Neural cell (in vitro differentiated cells): ENCODE measurements at regions not wholly inside any gene's neighbourhood (a gene's known extent, or its start where the extent isn't known, plus 50 kb on each side); places are given as distances from the start of the nearest gene placed in this dataset.

ENCODE experiments used
- H2AFZ ChIP-seq: fragments of 200-600, 300-800 bp; sonication (generic), shearing (Covaris generic); 2 replicates; pipeline ENCODE4 v1.6.0; 2014; ENCODE audit warnings: low read depth, mild to moderate bottlenecking, antibody characterized with exemption, low read length, moderate library complexity
- H3F3A ChIP-seq: fragments of 200-600 bp; shearing (Covaris generic); 2 replicates; pipeline ENCODE4 v1.6.1; 2016; ENCODE audit warnings: mild to moderate bottlenecking, moderate library complexity, mixed read lengths, antibody characterized with exemption, low read length; ENCODE audit not compliant: insufficient read depth, poor library complexity, severe bottlenecking
- H3K27ac ChIP-seq: fragments of 200-600, 300-800 bp; sonication (generic), shearing (Covaris generic); 2 replicates; pipeline ENCODE4 v1.5.1; 2014; ENCODE audit warnings: mild to moderate bottlenecking, low read length, moderate library complexity
- H3K27me3 ChIP-seq: fragments of 300-800, 200-600 bp; sonication (generic), shearing (Covaris generic); 2 replicates; pipeline ENCODE4 v1.6.0; 2014; ENCODE audit warnings: mild to moderate bottlenecking, low read depth, low read length, moderate library complexity; ENCODE audit not compliant: insufficient read depth
- H3K36me3 ChIP-seq: fragments of 300-800, 200-600 bp; sonication (generic), shearing (Covaris generic); 2 replicates; pipeline ENCODE4 v1.5.1; 2014; ENCODE audit warnings: mild to moderate bottlenecking, antibody characterized with exemption, low read length, moderate library complexity; ENCODE audit not compliant: insufficient read depth
- H3K4me2 ChIP-seq: fragments of 300-800, 200-600 bp; sonication (generic), shearing (Covaris generic); 2 replicates; pipeline ENCODE4 v1.6.0; 2014; ENCODE audit warnings: mild to moderate bottlenecking, low read length
- H3K4me3 ChIP-seq: fragments of 300-800, 200-600 bp; sonication (generic), shearing (Covaris generic); 2 replicates; pipeline ENCODE4 v1.5.1; 2014; ENCODE audit warnings: mild to moderate bottlenecking, low read length, moderate library complexity
- H3K79me2 ChIP-seq: fragments of 200-600 bp; shearing (Covaris generic); replicated peaks from 2 replicates; pipeline ENCODE4 v1.6.0; 2014; ENCODE audit warnings: mild to moderate bottlenecking, low read length, moderate library complexity; ENCODE audit not compliant: insufficient read depth
- H3K9ac ChIP-seq: fragments of 300-800, 200-600 bp; sonication (generic), shearing (Covaris generic); 2 replicates; pipeline ENCODE4 v1.6.1; 2016; ENCODE audit warnings: mild to moderate bottlenecking, low read length, mixed read lengths
- H3K9me2 ChIP-seq: fragments of 200-600 bp; shearing (Covaris generic); 2 replicates; pipeline ENCODE4 v1.6.1; 2016; ENCODE audit warnings: mild to moderate bottlenecking, low read length, mixed read lengths; ENCODE audit not compliant: insufficient read depth
- H3K9me3 ChIP-seq: fragments of 200-600, 300-800 bp; sonication (generic), shearing (Covaris generic); 2 replicates; pipeline ENCODE4 v1.6.1; 2016; ENCODE audit warnings: mild to moderate bottlenecking, mixed run types, low read length, moderate library complexity, mixed read lengths
- H4K20me1 ChIP-seq: fragments of 200-600 bp; shearing (Covaris generic); 2 replicates; pipeline ENCODE4 v1.6.1; 2016; ENCODE audit warnings: mild to moderate bottlenecking, mixed run types; ENCODE audit not compliant: insufficient read depth
- CTCF ChIP-seq: fragments of 450-650 bp; IDR thresholded peaks from 2 replicates; pipeline ENCODE4 v1.5.1; 2014; ENCODE audit warnings: antibody characterized with exemption, mild to moderate bottlenecking, moderate library complexity; ENCODE audit not compliant: poor library complexity, severe bottlenecking
- EP300 ChIP-seq: fragments of 450-650 bp; conservative IDR thresholded peaks from 2 replicates; pipeline ENCODE4 v1.6.1; 2014; ENCODE audit warnings: antibody characterized with exemption, mild to moderate bottlenecking, moderate library complexity; ENCODE audit not compliant: poor library complexity, severe bottlenecking
- EZH2 ChIP-seq: fragments of 200-600, 300-800 bp; shearing (Covaris generic), sonication (generic); IDR thresholded peaks from 2 replicates; pipeline ENCODE4 v1.6.1; 2014; ENCODE audit warnings: antibody characterized with exemption, low read length, borderline replicate concordance, mild to moderate bottlenecking; ENCODE audit not compliant: insufficient read depth, poor library complexity, severe bottlenecking
- MXI1 ChIP-seq: fragments of 450-650 bp; conservative IDR thresholded peaks from 2 replicates; pipeline ENCODE4 v1.6.1; 2014; ENCODE audit warnings: antibody characterized with exemption, mild to moderate bottlenecking; ENCODE audit not compliant: poor library complexity, severe bottlenecking
- POLR2AphosphoS5 ChIP-seq: IDR thresholded peaks from 2 replicates; pipeline ENCODE4 v1.6.1; 2012
- RAD21 ChIP-seq: fragments of 450-650 bp; conservative IDR thresholded peaks from 2 replicates; pipeline ENCODE4 v1.6.1; 2014; ENCODE audit warnings: antibody characterized with exemption, mild to moderate bottlenecking, moderate library complexity
- REST ChIP-seq: IDR thresholded peaks from 2 replicates; pipeline ENCODE4 v1.6.1; 2012; ENCODE audit warnings: borderline replicate concordance
- SMC3 ChIP-seq: fragments of 450-650 bp; conservative IDR thresholded peaks from 2 replicates; pipeline ENCODE4 v1.6.1; 2014; ENCODE audit warnings: antibody characterized with exemption, mild to moderate bottlenecking, moderate library complexity; ENCODE audit not compliant: poor library complexity
- TAF1 ChIP-seq: IDR thresholded peaks from 2 replicates; pipeline ENCODE4 v1.6.1; 2012; ENCODE audit warnings: low read depth

GRCh38 chr2:736939-737338 lies 59.7 kb upstream of the TMEM18 start:
- Histone ChIP-seq H3K27me3 (no peaks in the 10 kb centered on the region), H2AFZ (no peak overlapping the region), H3K27ac (no peak overlapping the region), H3K4me2 (no peak overlapping the region), H3K9me3 (no peaks in the 10 kb centered on the region), H4K20me1 (no peaks in the 10 kb centered on the region), H3F3A (peaks cover 12% of the 10 kb centered on the region), H3K9ac (no peak overlapping the region), H3K79me2 (no peaks in the 10 kb centered on the region), H3K4me3 (no peak overlapping the region), H3K9me2 (no peaks in the 10 kb centered on the region), H3K36me3 (no peaks in the 10 kb centered on the region)
- TF ChIP-seq POLR2AphosphoS5 (no peak), SMC3 (no peak), REST (no peak), EP300 (no peak), TAF1 (no peak), CTCF (no peak), MXI1 (no peak), RAD21 (no peak), EZH2 (no peak)

GRCh38 chr2:735670-736218 lies 58.5 kb upstream of the TMEM18 start:
- no peak overlapping the region for H3K27ac ChIP-seq
- no peak for TF ChIP-seq CTCF
- no peak for TF ChIP-seq SMC3
- no peak for TF ChIP-seq EP300
- TF ChIP-seq MXI1 = no peak
- TF ChIP-seq RAD21 = no peak
- no peak for TF ChIP-seq POLR2AphosphoS5
- no peak for TF ChIP-seq REST
- TF ChIP-seq TAF1 = no peak
- no peak for TF ChIP-seq EZH2
- peaks cover 6% of the 10 kb centered on the region for H3F3A ChIP-seq

More at GRCh38 chr2:735670-736218, 58.5 kb upstream of the TMEM18 start:
- no peaks in the 10 kb centered on the region for H3K79me2 ChIP-seq
- H3K4me3 ChIP-seq = no peak overlapping the region
- H3K9me2 ChIP-seq = no peaks in the 10 kb centered on the region
- no peak overlapping the region for H3K9ac ChIP-seq
- no peak overlapping the region for H2AFZ ChIP-seq
- H3K27me3 ChIP-seq = no peaks in the 10 kb centered on the region
- no peaks in the 10 kb centered on the region for H3K36me3 ChIP-seq
- no peaks in the 10 kb centered on the region for H4K20me1 ChIP-seq
- H3K4me2 ChIP-seq = no peak overlapping the region
- no peaks in the 10 kb centered on the region for H3K9me3 ChIP-seq
